DMS153 treated with DMSO at 0.1 percent for 48 hours (cell line): ENCODE measurements at regions not wholly inside any gene's neighbourhood (a gene's known extent, or its start where the extent isn't known, plus 50 kb on each side); places are given as distances from the start of the nearest gene placed in this dataset.

Source experiments
- DNase-seq: peaks from one replicate; lab custom pipeline; 2025; ENCODE audit not compliant: unreplicated experiment; lab: John Stamatoyannopoulos, UW

GRCh38 chr2:7577769-7578168 is 660.6 kb downstream of the RNF144A start:
- no peak for DNase-seq

DNA sequence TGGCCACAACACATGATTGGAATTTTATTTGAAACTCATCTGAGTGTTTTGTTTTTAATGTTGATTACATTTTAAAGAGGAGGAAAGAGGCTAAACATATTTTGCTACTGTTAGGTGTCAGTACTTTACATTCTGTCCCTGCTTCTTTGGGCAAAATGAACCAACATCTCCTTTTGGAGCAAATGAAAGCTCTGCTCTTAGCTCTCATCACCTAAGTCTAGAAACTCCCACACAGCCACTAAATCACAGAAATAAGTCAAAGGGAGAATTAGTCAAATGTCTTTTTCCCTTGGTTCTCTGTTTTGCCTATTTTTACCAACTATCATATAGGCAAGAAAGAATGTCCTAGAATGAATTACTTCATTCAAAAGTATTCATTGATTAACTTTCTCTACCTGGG is 666.8 kb downstream of the RNF144A start:
- no peak for DNase-seq

DNA sequence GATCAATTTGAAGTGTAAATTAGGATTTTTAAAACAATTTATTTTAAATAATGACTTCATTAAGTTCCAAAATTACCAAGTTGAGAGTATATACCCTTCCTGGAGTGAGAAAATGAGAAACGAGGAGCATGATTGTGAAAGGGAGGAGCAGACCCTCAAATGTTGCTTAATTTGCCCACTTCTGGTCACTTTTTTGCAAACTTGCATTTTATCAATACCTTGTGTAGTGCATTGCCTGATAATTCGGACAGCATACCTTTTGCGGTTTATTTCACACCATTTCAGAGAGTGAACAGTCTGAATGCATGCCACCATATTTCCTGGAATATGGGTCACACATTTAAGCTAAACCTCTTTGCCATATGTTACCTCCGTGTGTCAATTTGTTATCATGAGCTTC is 669.7 kb downstream of the RNF144A start:
- DNase-seq = no peak

- no peak for DNase-seq
Observed at GRCh38 chr2:7588295-7588694, 671.1 kb downstream of the RNF144A start.

- DNase-seq = no peak
Observed at GRCh38 chr2:7592618-7593140, 675.5 kb downstream of the RNF144A start.

DNA sequence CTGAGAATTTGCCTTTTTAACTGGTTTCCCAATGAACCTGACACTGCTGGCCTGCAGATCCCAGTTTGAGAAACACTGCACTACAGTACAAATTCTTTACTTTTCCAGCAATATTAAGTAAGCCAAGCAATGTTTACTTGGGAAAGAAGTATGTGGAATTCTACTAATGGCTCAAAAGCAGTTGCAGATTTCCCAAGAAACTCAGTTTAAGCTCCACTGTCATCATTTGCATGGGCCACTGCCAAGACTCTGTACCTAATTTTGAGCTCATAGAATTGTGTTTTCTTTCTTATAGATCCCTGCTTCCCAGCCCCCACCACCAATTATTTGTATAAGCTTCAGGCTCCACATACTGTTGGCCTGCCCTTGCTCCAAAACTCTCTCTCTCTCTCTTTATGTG is 676.1 kb downstream of the RNF144A start:
- DNase-seq = no peak

DNA sequence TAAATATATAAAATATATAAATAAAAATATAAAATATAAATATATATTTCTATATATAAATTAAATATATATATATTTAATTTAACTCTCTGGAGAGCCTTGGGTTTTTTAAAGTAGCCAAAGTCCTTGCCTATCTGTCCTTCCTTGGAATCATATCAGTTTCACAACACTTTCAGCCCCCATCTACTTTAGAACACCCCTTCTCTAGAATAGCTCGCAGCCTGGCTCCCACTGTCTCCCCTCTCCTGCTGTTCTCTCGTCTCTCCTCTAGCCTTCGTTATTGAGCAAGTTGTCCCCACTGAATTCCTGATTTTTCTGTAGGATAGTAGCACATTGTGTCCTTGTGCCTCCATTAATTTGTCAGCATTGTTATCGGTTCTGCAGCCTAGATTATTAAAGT is 677.0 kb downstream of the RNF144A start:
- DNase-seq = no peak

GRCh38 chr2:7595206-7595605 is 678.0 kb downstream of the RNF144A start:
- DNase-seq = no peak

DNA sequence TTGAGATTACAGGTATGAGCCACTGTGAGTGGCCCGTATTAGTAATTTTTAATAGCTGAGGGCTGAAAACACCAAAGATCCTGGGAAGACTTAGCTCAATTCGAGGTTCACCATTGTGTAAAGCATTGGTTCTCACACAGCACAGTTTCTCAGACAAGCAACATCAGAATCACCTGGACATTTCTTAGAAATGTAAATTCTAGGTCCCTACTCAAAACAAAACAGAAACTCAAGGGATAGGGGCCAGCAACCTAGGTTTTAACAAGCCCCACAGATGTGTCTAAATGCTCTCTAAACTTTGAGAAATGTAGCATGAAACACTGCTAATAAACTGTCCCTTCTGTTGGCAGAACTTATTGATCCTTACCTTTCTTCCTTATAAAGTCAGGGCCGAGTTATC is 681.2 kb downstream of the RNF144A start:
- DNase-seq = no peak

DNA sequence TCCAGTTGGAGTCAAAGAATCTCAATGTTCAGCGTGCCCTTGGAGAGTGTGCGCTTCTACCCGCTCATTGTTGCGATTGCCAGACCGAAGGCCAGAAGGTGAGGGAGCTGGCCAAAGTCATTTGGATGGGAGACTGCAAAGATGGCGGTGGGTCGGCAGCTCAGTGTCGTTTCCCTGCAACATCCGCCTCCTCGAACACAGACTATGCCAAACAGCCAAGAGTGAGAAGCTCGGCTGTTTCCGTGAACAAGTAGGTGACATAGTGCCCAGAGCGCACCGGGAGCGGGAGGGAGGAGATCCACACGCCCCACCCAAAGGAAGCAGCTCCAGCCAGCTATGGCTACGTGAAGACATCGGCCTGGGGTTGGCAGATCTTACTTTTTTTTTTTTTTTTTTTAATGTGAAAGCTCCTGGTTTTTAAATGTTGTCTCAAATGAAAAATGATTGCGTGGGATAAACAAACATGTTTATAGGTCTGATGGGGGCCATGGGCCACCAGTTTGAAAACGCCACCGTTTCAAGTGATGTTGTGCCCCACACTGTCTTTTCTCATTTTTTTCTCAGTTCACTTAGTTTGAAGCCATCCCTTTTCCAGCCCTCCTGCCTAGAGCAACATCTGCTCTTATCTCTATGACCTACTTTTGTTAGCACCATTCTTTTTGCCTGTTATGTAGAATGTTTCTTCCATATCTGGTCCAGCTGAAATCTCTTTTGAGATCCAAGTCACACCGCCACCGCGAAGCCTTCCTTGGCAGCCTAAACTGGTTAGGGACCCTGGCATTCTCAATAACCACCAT is 682.4 kb downstream of the RNF144A start:
- DNase-seq = no peak

DNA sequence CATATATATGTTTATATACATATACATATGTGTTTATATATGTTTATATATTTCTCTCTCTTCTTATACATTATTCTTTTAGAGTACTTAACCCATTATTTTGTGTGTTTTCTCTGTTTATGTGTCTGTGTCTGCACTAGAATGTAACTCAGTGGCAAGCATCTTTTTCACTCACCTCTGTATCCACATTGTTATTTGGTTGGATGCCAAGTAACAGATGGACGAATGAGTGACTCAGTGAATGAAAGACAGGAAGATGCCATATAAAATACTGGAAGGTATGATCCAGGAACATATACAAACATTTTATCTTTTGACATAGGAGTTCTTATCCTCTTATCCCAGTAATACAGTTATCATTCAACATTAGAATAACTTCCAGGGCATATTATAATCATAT is 684.8 kb downstream of the RNF144A start:
- no peak for DNase-seq

- DNase-seq = no peak
Observed at GRCh38 chr2:7604456-7604855, 687.2 kb downstream of the RNF144A start.

- no peak for DNase-seq
Observed at GRCh38 chr2:7607441-7608173, 690.4 kb downstream of the RNF144A start.

GRCh38 chr2:7609556-7609955 is 692.3 kb downstream of the RNF144A start:
- DNase-seq = no peak

DNA sequence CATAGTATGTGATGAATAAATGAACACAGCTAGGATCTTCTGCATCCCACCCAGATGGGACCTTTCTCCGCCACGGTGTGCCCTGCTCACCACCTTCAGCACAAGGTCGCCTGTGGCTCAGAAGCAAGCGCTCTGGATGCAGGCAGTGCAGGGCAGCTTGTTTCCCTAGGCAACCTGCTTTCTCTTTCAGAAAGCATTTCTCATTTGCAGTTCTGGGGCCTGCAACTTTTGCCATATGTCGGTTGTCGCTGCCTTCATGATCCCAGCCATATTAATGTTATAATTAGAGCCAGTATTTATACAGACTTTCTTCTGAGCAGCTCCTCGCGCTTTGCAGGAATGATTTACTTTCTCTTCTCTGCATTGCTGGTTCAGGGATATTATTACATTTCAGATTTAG is 692.8 kb downstream of the RNF144A start:
- DNase-seq = no peak

GRCh38 chr2:7611750-7612149 is 694.5 kb downstream of the RNF144A start:
- no peak for DNase-seq

DNA sequence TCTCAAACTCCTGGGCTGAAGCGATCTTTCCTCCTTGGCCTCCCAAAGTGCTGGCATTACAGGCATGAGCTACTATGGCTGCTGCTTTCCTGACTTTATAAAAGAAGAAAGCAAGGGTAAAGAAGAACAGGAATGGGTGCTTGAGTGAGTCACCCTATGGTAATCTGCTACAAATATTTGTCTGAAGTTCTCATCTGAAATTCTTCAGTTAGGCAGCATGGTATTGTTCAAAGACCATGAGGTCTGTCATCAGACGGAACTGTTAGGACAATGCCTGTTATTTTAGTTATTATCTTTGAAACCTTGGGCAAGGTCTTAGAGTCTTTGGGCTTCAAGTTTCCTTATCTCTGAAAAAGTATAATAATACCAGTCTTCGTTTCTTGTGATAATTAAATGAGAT is 695.8 kb downstream of the RNF144A start:
- DNase-seq = no peak

GRCh38 chr2:7613831-7614230 is 696.6 kb downstream of the RNF144A start:
- DNase-seq = no peak

GRCh38 chr2:7618031-7618430 is 700.8 kb downstream of the RNF144A start:
- DNase-seq = no peak

DNA sequence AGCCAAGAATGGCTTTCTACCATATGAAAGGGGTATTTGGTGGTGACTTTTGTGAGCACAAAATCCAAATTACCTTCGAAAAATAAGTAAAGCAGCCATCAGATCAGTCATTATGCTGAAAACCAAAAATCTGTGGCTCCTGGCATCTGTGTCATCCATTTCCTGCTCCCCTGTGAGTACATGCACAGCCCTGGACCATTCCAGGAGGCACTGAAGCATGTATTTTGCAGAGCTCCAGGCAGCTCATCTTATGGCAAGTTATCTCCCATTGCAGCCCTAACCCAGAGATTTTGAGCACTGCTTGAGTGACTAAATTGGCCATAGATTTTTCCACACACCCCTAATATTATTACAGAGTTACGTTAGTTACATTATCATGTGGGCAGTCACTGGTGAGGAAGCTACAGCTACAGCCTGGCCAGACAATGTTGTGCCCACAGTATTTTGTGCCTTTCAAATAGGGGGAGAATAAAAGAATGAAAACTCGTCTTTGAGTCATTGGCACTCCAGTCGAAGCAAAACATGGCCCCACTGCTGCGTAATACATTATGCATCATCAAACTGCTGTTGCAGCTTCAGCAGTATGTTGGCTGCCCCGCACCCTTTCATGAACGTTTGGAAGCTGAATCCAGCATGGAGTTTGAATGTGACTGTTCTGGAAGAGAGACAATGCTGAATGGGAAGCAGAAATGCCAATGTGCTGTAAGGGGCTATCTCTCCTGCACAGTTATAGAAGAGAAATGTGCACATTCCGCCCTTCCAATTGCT is 702.2 kb downstream of the RNF144A start:
- DNase-seq = no peak

DNA sequence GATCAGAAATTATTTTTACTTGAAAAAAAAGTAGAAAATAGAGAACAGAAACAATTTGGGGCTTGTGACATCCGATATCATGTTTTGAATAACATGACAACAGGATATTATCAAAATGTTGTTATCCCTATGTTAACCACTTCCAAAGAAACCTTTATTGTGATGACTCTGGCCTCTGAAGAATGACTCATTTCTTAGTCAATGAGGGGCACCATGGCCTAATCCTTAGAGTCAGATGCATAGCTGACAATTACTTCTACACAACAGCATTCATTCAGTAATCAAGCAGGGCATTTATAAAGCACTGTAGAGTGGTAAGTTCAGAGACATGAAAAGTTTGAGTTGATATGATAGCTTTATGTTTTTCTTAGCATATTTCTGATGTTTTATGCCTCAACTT is 703.0 kb downstream of the RNF144A start:
- no peak for DNase-seq
